Smooth muscle cell (in vitro differentiated cells): ENCODE measurements at regions not wholly inside any gene's neighbourhood (a gene's known extent, or its start where the extent isn't known, plus 50 kb on each side); places are given as distances from the start of the nearest gene placed in this dataset.
A peak's percentile ranks its signal among the peaks of the same experiment; 100 is the strongest.

Source experiments
- DNase-seq: peaks from one replicate; lab custom pipeline; 2025; ENCODE audit not compliant: unreplicated experiment; lab: John Stamatoyannopoulos, UW
- H2AFZ ChIP-seq: fragments of 200-600 bp; sonication (generic); 2 replicates; pipeline ENCODE4 v1.6.0; 2016; ENCODE audit warnings: antibody characterized with exemption, low read depth, mild to moderate bottlenecking
- H3F3A ChIP-seq: fragments of 200-600 bp; sonication (generic); 2 replicates; pipeline ENCODE4 v1.6.0; 2017; ENCODE audit warnings: antibody characterized with exemption, low read depth
- H3K27ac ChIP-seq: fragments of 200-600 bp; sonication (generic); 2 replicates; pipeline ENCODE4 v1.5.1; 2016; ENCODE audit warnings: low read depth, mild to moderate bottlenecking
- H3K27me3 ChIP-seq: fragments of 200-600 bp; sonication (generic); 2 replicates; pipeline ENCODE4 v1.6.1; 2016; ENCODE audit warnings: low read depth, mild to moderate bottlenecking
- H3K36me3 ChIP-seq: fragments of 200-600 bp; sonication (generic); 2 replicates; pipeline ENCODE4 v1.5.1; 2016; ENCODE audit warnings: low read depth
- H3K4me1 ChIP-seq: fragments of 200-600 bp; sonication (generic); 2 replicates; pipeline ENCODE4 v1.5.1; 2016; ENCODE audit warnings: low read depth
- H3K4me2 ChIP-seq: fragments of 200-600 bp; sonication (generic); 2 replicates; pipeline ENCODE4 v1.6.0; 2016; ENCODE audit warnings: mild to moderate bottlenecking
- H3K4me3 ChIP-seq: fragments of 200-600 bp; sonication (generic); 2 replicates; pipeline ENCODE4 v1.5.1; 2016; ENCODE audit warnings: mild to moderate bottlenecking
- H3K79me2 ChIP-seq: fragments of 200-600 bp; sonication (generic); 2 replicates; pipeline ENCODE4 v1.6.0; 2016; ENCODE audit warnings: low read depth, mild to moderate bottlenecking
- H3K9ac ChIP-seq: fragments of 200-600 bp; sonication (generic); 2 replicates; pipeline ENCODE4 v1.6.0; 2016; ENCODE audit warnings: low read depth
- H3K9me3 ChIP-seq: fragments of 200-600 bp; sonication (generic); replicated peaks from 2 replicates; pipeline ENCODE4 v1.5.1; 2016; ENCODE audit warnings: low read depth
- H4K20me1 ChIP-seq: fragments of 200-600 bp; sonication (generic); 2 replicates; pipeline ENCODE4 v1.6.0; 2016; ENCODE audit warnings: low read depth
- CTCF ChIP-seq: fragments of 200-600 bp; sonication (generic); IDR thresholded peaks from 2 replicates; pipeline ENCODE4 v1.5.1; 2017; ENCODE audit warnings: borderline replicate concordance, mild to moderate bottlenecking, antibody characterized with exemption; ENCODE audit not compliant: insufficient read depth, poor library complexity, severe bottlenecking
- WGBS: methylation state at CpG from one replicate; pipeline ENCODE4 v1.1.7; 2016; ENCODE audit warnings: low lambda C conversion rate; 5-methylcytosine and 5-hydroxymethylcytosine counted together

DNA sequence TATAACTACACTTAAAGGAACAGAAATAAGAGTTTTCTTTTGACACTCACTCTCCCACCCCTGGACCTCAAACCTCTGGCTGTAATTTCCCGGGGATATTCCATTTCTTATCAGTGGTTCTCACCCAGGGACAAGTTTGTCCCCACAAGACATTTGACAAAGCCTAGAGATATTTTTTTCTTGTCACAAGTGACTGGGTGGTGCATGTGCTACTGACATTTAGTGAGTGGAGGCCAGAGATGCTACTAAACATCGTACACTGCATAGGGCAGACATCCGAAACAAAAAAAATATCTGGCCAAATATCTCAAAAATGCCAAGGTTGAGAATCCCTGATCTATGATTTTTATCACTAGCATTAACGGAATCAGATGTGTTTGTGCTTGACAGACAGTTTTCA is 168.0 kb upstream of the FRMD4B start:
- H3K27me3 ChIP-seq, result peaks cover 4% of the 10 kb centered on the region
- H3K4me2 ChIP-seq, result no peak overlapping the region
- no peak overlapping the region for H3K4me3 ChIP-seq
- no peak for TF ChIP-seq CTCF
- no peaks in the 10 kb centered on the region for H3K4me1 ChIP-seq
- no peak overlapping the region for H3K9ac ChIP-seq
- no peaks in the 10 kb centered on the region for H3K36me3 ChIP-seq
- no peaks in the 10 kb centered on the region for H3F3A ChIP-seq
- no peak overlapping the region for H2AFZ ChIP-seq
- DNase-seq, result no peak
- no peaks in the 10 kb centered on the region for H3K79me2 ChIP-seq
- H3K9me3 ChIP-seq, result no peaks in the 10 kb centered on the region
- no peak overlapping the region for H3K27ac ChIP-seq
- WGBS, result 68% methylated on average over 4 of the region's 4 CpGs
- no peaks in the 10 kb centered on the region for H4K20me1 ChIP-seq

- Histone ChIP-seq H3K4me2 (no peak overlapping the region), H3K9ac (no peak overlapping the region), H4K20me1 (no peaks in the 10 kb centered on the region), H3F3A (no peaks in the 10 kb centered on the region), H3K9me3 (no peaks in the 10 kb centered on the region), H3K27me3 (peaks cover 41% of the 10 kb centered on the region), H3K79me2 (no peaks in the 10 kb centered on the region), H3K36me3 (no peaks in the 10 kb centered on the region), H3K4me1 (no peaks in the 10 kb centered on the region), H3K27ac (no peak overlapping the region), H2AFZ (no peak overlapping the region), H3K4me3 (no peak overlapping the region)
- DNase-seq, result no peak
- TF ChIP-seq CTCF, result no peak
- 88% methylated on average over 6 of the region's 6 CpGs for WGBS
Measured at GRCh38 chr3:69547461-69547880, 161.6 kb upstream of the FRMD4B start.

- no peaks in the 10 kb centered on the region for H3F3A ChIP-seq
- H2AFZ ChIP-seq, result no peak overlapping the region
- no peak for TF ChIP-seq CTCF
Measured at GRCh38 chr3:69542805-69543429, 157.0 kb upstream of the FRMD4B start.

More at GRCh38 chr3:69542805-69543429, 157.0 kb upstream of the FRMD4B start:
- H3K4me2 ChIP-seq, result peak overlapping the region; percentile 88
- H3K4me1 ChIP-seq, result peaks cover 12% of the 10 kb centered on the region
- H3K27me3 ChIP-seq, result peaks cover 60% of the 10 kb centered on the region
- DNase-seq, result no peak
- H3K79me2 ChIP-seq, result no peaks in the 10 kb centered on the region
- no peaks in the 10 kb centered on the region for H4K20me1 ChIP-seq
- H3K27ac ChIP-seq, result no peak overlapping the region
- H3K9me3 ChIP-seq, result no peaks in the 10 kb centered on the region
- no peaks in the 10 kb centered on the region for H3K36me3 ChIP-seq
- peak overlapping the region; percentile 54 for H3K4me3 ChIP-seq
- 8% methylated on average over 16 of the region's 19 CpGs for WGBS
- H3K9ac ChIP-seq, result no peak overlapping the region
